HL-60 (cell line): ENCODE measurements at regions not wholly inside any gene's neighbourhood (a gene's known extent, or its start where the extent isn't known, plus 50 kb on each side); places are given as distances from the start of the nearest gene placed in this dataset.

Experiments
- TF ChIP-seq, protein P1 (sequence below): IDR thresholded peaks from one replicate; pipeline ENCODE4 v1.5.1; 2011; ENCODE audit warnings: low read length, control low read depth, inconsistent platforms; ENCODE audit not compliant: insufficient read depth
- TF ChIP-seq, protein P2 (sequence below): IDR thresholded peaks from 2 replicates; pipeline ENCODE4 v1.6.1; 2012; ENCODE audit warnings: low read depth; ENCODE audit not compliant: insufficient replicate concordance

DNA sequence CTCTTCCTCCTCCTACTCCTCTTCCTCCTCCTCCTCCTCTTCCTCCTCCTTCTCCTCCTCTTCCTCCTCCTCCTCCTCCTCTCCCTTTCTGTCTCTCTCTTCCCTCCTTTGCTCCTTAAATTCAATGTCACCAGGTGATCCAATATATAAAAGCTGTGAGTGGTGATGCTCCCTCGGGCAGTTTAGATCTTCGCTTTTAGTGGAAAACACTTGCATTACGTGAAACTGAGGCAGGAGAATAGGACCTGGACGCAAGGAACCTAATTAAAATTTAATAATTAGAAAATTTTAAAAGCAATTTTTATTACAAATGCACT lies 279.7 kb downstream of the XXYLT1 start:
- TF ChIP-seq, protein P1, sequence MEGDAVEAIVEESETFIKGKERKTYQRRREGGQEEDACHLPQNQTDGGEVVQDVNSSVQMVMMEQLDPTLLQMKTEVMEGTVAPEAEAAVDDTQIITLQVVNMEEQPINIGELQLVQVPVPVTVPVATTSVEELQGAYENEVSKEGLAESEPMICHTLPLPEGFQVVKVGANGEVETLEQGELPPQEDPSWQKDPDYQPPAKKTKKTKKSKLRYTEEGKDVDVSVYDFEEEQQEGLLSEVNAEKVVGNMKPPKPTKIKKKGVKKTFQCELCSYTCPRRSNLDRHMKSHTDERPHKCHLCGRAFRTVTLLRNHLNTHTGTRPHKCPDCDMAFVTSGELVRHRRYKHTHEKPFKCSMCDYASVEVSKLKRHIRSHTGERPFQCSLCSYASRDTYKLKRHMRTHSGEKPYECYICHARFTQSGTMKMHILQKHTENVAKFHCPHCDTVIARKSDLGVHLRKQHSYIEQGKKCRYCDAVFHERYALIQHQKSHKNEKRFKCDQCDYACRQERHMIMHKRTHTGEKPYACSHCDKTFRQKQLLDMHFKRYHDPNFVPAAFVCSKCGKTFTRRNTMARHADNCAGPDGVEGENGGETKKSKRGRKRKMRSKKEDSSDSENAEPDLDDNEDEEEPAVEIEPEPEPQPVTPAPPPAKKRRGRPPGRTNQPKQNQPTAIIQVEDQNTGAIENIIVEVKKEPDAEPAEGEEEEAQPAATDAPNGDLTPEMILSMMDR = no peak
- TF ChIP-seq, protein P2, sequence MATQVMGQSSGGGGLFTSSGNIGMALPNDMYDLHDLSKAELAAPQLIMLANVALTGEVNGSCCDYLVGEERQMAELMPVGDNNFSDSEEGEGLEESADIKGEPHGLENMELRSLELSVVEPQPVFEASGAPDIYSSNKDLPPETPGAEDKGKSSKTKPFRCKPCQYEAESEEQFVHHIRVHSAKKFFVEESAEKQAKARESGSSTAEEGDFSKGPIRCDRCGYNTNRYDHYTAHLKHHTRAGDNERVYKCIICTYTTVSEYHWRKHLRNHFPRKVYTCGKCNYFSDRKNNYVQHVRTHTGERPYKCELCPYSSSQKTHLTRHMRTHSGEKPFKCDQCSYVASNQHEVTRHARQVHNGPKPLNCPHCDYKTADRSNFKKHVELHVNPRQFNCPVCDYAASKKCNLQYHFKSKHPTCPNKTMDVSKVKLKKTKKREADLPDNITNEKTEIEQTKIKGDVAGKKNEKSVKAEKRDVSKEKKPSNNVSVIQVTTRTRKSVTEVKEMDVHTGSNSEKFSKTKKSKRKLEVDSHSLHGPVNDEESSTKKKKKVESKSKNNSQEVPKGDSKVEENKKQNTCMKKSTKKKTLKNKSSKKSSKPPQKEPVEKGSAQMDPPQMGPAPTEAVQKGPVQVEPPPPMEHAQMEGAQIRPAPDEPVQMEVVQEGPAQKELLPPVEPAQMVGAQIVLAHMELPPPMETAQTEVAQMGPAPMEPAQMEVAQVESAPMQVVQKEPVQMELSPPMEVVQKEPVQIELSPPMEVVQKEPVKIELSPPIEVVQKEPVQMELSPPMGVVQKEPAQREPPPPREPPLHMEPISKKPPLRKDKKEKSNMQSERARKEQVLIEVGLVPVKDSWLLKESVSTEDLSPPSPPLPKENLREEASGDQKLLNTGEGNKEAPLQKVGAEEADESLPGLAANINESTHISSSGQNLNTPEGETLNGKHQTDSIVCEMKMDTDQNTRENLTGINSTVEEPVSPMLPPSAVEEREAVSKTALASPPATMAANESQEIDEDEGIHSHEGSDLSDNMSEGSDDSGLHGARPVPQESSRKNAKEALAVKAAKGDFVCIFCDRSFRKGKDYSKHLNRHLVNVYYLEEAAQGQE = no peak
